ENCODE measurements at regions not wholly inside any gene's neighbourhood (a gene's known extent, or its start where the extent isn't known, plus 50 kb on each side); places are given as distances from the start of the nearest gene placed in this dataset.

- no peak for TF ChIP-seq EP300 (IDR thresholded peaks at IDR 0.05; ENCODE audit: borderline replicate concordance)
- TF ChIP-seq NFIC (IDR thresholded peaks at IDR 0.05): no peak
- TF ChIP-seq, protein P1, sequence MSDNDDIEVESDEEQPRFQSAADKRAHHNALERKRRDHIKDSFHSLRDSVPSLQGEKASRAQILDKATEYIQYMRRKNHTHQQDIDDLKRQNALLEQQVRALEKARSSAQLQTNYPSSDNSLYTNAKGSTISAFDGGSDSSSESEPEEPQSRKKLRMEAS (IDR thresholded peaks at IDR 0.05): no peak
- no peak for TF ChIP-seq REST (IDR thresholded peaks at IDR 0.05; ENCODE audit: low read depth)
- no peak for TF ChIP-seq TAF1 (IDR thresholded peaks at IDR 0.05; ENCODE audit: low read depth)
- TF ChIP-seq YY1 (IDR thresholded peaks at IDR 0.05; ENCODE audit: low read depth): no peak
- no peak for TF ChIP-seq TCF12 (IDR thresholded peaks at IDR 0.05; ENCODE audit: low read depth)
- TF ChIP-seq CEBPB (IDR thresholded peaks at IDR 0.05): no peak
- no peak for TF ChIP-seq RAD21 (IDR thresholded peaks at IDR 0.05; ENCODE audit: low read depth)
- no peak for TF ChIP-seq FOXM1 (IDR thresholded peaks at IDR 0.05; ENCODE audit: borderline replicate concordance, low read depth)
- no peak for TF ChIP-seq CREB1 (IDR thresholded peaks at IDR 0.05; ENCODE audit: low read depth)
- no peak for TF ChIP-seq USF1 (IDR thresholded peaks at IDR 0.05)
- no peak for TF ChIP-seq TEAD4 (IDR thresholded peaks at IDR 0.05)
- no peak for TF ChIP-seq EGR1 (IDR thresholded peaks at IDR 0.05)
Observed at GRCh38 chr11:115981814-115982471, 477.7 kb upstream of the CADM1 start.

Measured in Ishikawa (cell line).